ENCODE measurements at regions not wholly inside any gene's neighbourhood (a gene's known extent, or its start where the extent isn't known, plus 50 kb on each side); places are given as distances from the start of the nearest gene placed in this dataset.

GRCh38 chr16:55088098-55088497 is 157.4 kb downstream of the IRX5 start:
- no peaks in the 10 kb centered on the region for H3K4me1 ChIP-seq (replicated peaks; ENCODE audit: insufficient read depth)
- H3K27ac ChIP-seq, result no peak overlapping the region
- no peaks in the 10 kb centered on the region for H3K79me2 ChIP-seq (ENCODE audit: low read depth)
- no peaks in the 10 kb centered on the region for H3F3A ChIP-seq (ENCODE audit: insufficient read depth, low read depth)
- ChIA-PET POLR2A (ENCODE audit: unreplicated experiment) (no interaction called here), CTCF (no interaction called here)
- no peak overlapping the region for H3K4me2 ChIP-seq
- H4K20me1 ChIP-seq (ENCODE audit: insufficient read depth), result no peaks in the 10 kb centered on the region
- no peak for TF ChIP-seq EZH2 (IDR thresholded peaks at IDR 0.05; ENCODE audit: low read depth)
- TF ChIP-seq, protein P1, sequence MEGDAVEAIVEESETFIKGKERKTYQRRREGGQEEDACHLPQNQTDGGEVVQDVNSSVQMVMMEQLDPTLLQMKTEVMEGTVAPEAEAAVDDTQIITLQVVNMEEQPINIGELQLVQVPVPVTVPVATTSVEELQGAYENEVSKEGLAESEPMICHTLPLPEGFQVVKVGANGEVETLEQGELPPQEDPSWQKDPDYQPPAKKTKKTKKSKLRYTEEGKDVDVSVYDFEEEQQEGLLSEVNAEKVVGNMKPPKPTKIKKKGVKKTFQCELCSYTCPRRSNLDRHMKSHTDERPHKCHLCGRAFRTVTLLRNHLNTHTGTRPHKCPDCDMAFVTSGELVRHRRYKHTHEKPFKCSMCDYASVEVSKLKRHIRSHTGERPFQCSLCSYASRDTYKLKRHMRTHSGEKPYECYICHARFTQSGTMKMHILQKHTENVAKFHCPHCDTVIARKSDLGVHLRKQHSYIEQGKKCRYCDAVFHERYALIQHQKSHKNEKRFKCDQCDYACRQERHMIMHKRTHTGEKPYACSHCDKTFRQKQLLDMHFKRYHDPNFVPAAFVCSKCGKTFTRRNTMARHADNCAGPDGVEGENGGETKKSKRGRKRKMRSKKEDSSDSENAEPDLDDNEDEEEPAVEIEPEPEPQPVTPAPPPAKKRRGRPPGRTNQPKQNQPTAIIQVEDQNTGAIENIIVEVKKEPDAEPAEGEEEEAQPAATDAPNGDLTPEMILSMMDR (conservative IDR thresholded peaks at IDR 0.05), result no peak
- BruUV-seq (replicated peaks), result no TSS peak
- no peak overlapping the region for H2AFZ ChIP-seq
- intact Hi-C loops (cut with micrococcal nuclease; ENCODE audit: unreplicated experiment), result no loop called here
- no peaks in the 10 kb centered on the region for H3K27me3 ChIP-seq (ENCODE audit: insufficient read depth, low read depth)
- H3K9me3 ChIP-seq (ENCODE audit: insufficient read depth, low read depth), result no peaks in the 10 kb centered on the region
- H3K36me3 ChIP-seq (ENCODE audit: low read depth), result no peaks in the 10 kb centered on the region
- no peaks in the 10 kb centered on the region for H3K9me2 ChIP-seq (ENCODE audit: insufficient read depth)
- H3K4me3 ChIP-seq, result no peak overlapping the region
- DNase-seq, result no peak

DNA sequence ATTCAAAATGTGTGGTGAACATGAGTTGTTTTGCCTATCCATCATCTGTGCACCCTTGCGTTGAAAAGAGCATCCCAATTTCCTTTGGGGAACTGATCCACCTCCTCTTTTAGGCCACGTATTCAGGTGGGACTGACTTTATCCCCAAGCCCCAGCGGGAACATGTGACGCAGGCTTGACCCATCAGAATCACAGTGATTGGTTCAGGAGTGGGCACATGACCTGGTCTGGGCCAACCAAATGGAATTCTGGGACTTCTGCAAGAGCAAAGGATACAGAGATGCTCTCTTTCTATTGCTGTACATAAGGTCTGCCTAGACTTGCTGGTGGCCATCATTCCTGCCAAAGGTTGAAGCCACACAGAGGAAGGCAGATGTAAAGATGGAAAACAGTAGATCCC is 158.9 kb downstream of the IRX5 start:
- H3F3A ChIP-seq (ENCODE audit: insufficient read depth, low read depth), result no peaks in the 10 kb centered on the region
- H3K9me3 ChIP-seq (ENCODE audit: insufficient read depth, low read depth), result no peaks in the 10 kb centered on the region
- H3K4me1 ChIP-seq (replicated peaks; ENCODE audit: insufficient read depth), result no peaks in the 10 kb centered on the region
- no peaks in the 10 kb centered on the region for H3K79me2 ChIP-seq (ENCODE audit: low read depth)
- no peaks in the 10 kb centered on the region for H3K36me3 ChIP-seq (ENCODE audit: low read depth)
- ChIA-PET POLR2A (ENCODE audit: unreplicated experiment) (no interaction called here), CTCF (no interaction called here)
- no peak overlapping the region for H2AFZ ChIP-seq
- H3K27ac ChIP-seq, result no peak overlapping the region
- H3K4me3 ChIP-seq, result no peak overlapping the region
- no TSS peak for BruUV-seq (replicated peaks)
- H3K27me3 ChIP-seq (ENCODE audit: insufficient read depth, low read depth), result peaks cover 9% of the 10 kb centered on the region
- intact Hi-C loops (cut with micrococcal nuclease; ENCODE audit: unreplicated experiment), result no loop called here
- H4K20me1 ChIP-seq (ENCODE audit: insufficient read depth), result no peaks in the 10 kb centered on the region
- TF ChIP-seq, protein P1 (conservative IDR thresholded peaks at IDR 0.05), result no peak
- no peak for TF ChIP-seq EZH2 (IDR thresholded peaks at IDR 0.05; ENCODE audit: low read depth)
- no peak overlapping the region for H3K4me2 ChIP-seq
- H3K9me2 ChIP-seq (ENCODE audit: insufficient read depth), result no peaks in the 10 kb centered on the region
- no peak for DNase-seq

GRCh38 chr16:55091213-55091870 is 160.7 kb downstream of the IRX5 start:
- Histone ChIP-seq H4K20me1 (ENCODE audit: insufficient read depth) (no peaks in the 10 kb centered on the region), H3K4me2 (no peak overlapping the region), H3K27me3 (ENCODE audit: insufficient read depth, low read depth) (peaks cover 26% of the 10 kb centered on the region), H2AFZ (no peak overlapping the region), H3F3A (ENCODE audit: insufficient read depth, low read depth) (no peaks in the 10 kb centered on the region), H3K79me2 (ENCODE audit: low read depth) (no peaks in the 10 kb centered on the region), H3K9me2 (ENCODE audit: insufficient read depth) (no peaks in the 10 kb centered on the region), H3K4me1 (replicated peaks; ENCODE audit: insufficient read depth) (no peaks in the 10 kb centered on the region), H3K4me3 (no peak overlapping the region), H3K9me3 (ENCODE audit: insufficient read depth, low read depth) (no peaks in the 10 kb centered on the region), H3K27ac (no peak overlapping the region), H3K36me3 (ENCODE audit: low read depth) (no peaks in the 10 kb centered on the region)
- ChIA-PET POLR2A (ENCODE audit: unreplicated experiment) (no interaction called here), CTCF (no interaction called here)
- TF ChIP-seq EZH2 (IDR thresholded peaks at IDR 0.05; ENCODE audit: low read depth), result no peak
- TF ChIP-seq, protein P1 (conservative IDR thresholded peaks at IDR 0.05), result no peak
- BruUV-seq (replicated peaks), result no TSS peak
- intact Hi-C loops (cut with micrococcal nuclease; ENCODE audit: unreplicated experiment), result no loop called here
- DNase-seq, result no peak
